HG03039 (cell line): ENCODE measurements at regions not wholly inside any gene's neighbourhood (a gene's known extent, or its start where the extent isn't known, plus 50 kb on each side); places are given as distances from the start of the nearest gene placed in this dataset.

Source experiments
- ATAC-seq: cut with Tn5 transposase; IDR thresholded peaks from one replicate; pipeline ENCODE4 v1.9.1; 2021; ENCODE audit warnings: mild to moderate bottlenecking, moderate library complexity; ENCODE audit not compliant: unreplicated experiment

- no peak for ATAC-seq
Observed at GRCh38 chr10:60443346-60443745, 53.7 kb upstream of the ANK3 start.

DNA sequence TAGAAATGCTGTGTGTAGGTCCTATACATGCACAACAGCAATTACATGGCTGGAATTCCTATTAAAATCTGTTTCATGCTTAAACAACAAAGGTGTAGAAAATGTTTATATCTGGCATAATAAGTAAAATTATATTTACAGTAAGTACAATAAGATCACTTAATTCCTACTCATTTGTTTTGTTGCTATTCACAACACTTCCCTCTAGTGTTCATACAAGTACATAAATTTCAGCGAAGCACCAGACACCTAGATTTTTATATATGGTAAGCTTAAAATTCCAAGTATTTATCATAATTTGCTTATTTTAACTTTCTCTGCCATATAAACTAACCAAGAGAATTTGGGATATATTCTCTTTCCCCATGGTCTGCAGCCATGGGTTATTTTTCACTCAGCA is 51.8 kb upstream of the ANK3 start:
- ATAC-seq = no peak

- no peak for ATAC-seq
Observed at GRCh38 chr10:60439641-60440040, 50.0 kb upstream of the ANK3 start.
